Fibroblast of gingiva (primary cell): ENCODE measurements at regions not wholly inside any gene's neighbourhood (a gene's known extent, or its start where the extent isn't known, plus 50 kb on each side); places are given as distances from the start of the nearest gene placed in this dataset.

Experiments used
- DNase-seq: peaks from one replicate; pipeline ENCODE4 v3.0.0-alpha.2; 2011; ENCODE audit warnings: low read depth

DNA sequence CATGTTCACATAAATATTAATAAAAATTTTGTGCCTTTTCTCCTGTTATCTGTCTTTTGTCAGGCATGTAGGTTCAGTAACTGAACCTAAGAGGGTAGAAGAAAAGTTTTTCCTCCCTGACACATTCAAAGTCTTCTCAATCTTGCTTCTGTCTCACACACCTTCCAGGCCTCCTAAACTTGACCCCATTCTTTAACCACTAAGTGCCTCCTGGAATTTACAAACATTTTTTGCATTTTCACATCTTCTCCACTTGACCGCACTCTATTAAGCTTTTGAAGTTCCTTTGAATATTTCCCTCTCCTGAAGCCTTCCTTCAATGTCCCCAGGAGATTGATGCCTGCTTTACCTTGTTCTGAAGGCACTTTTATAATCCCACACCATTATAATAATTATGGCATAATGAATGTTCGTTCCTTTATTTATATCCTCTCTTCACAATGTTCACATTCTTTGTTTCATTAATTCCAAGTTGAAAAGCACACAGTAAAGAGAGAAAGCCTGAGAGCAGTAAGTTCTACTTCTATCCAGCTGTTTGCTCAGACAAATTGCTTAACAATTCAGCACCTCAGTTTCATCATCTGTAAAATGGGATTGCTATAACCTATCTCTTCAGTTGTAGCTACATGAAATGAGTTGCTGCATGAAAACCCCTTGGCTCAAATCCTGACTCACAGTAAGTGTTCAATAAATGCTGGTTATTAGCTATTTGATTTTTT lies 184.8 kb upstream of the KLHL29 start:
- no peak for DNase-seq

GRCh38 chr2:23200787-23201114 lies 184.2 kb upstream of the KLHL29 start:
- no peak for DNase-seq

- no peak for DNase-seq
These were observed 181.6 kb upstream of the KLHL29 start for GRCh38 chr2:23203383-23203782.

DNA sequence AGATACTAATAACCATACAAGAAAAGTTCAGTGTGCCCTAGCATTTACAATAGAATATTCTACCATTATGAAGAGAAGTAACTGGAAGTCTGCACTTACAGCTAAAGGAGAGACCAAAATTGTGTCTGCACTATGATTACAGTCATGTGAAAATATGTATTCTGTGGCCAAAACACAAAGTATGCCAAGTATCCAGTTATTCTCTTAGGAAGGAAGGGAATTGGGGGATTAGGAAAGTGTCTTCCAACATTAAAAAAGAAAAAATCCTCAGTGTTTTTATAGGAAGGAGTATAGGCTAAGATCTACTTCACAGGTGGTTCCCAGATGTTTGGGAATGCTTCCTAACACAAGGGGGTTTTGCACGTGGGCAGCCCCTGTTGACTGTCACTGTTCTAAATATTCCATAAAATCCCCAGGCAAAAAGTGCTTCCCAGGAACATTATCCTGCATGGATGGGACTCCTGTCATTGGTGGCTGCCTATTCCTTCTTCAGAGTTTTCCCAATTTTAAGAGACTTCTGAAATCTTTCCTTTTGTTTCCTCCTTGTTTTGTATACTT lies 180.2 kb upstream of the KLHL29 start:
- DNase-seq = no peak

DNA sequence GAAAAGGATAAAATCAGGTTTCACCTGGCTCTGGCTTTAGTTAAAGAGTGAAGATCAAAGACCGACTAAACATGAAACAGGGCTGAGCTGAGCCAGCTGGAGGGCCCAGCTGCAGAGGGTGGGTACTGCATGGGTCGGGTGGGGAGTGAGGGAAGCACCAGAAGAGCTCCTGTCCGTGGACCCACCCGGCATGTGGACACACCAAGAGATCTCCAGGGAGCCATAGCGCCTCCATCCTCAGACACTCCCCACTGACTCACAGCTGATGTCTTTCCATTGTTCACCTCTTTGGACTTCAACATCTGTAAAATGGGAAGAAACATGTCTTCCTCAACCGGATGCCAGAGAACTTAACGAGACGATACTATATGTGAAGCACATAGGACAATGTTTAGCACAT lies 178.3 kb upstream of the KLHL29 start:
- no peak for DNase-seq

GRCh38 chr2:23207871-23208270 lies 177.1 kb upstream of the KLHL29 start:
- no peak for DNase-seq

DNA sequence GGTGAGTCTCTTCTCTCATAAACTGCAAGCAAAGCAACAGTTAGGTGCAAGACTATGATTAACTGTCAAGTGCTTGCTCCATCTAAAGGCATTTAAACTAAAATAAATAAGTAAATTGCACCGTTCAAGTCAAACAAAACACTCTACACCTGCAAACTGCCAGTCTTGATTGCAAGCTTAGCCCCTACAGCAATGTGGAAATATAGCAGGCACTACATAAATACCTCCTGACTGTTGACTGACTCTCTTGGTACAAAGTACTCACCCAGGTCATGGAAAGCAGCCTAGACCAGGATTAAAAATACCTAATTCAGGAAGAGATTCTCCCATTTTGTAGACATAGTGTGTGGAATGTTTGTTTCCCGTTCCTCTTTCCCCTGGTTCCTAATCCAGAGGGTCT lies 176.6 kb upstream of the KLHL29 start:
- no peak for DNase-seq

- DNase-seq = no peak
These were observed 175.9 kb upstream of the KLHL29 start for GRCh38 chr2:23209059-23209458.

DNA sequence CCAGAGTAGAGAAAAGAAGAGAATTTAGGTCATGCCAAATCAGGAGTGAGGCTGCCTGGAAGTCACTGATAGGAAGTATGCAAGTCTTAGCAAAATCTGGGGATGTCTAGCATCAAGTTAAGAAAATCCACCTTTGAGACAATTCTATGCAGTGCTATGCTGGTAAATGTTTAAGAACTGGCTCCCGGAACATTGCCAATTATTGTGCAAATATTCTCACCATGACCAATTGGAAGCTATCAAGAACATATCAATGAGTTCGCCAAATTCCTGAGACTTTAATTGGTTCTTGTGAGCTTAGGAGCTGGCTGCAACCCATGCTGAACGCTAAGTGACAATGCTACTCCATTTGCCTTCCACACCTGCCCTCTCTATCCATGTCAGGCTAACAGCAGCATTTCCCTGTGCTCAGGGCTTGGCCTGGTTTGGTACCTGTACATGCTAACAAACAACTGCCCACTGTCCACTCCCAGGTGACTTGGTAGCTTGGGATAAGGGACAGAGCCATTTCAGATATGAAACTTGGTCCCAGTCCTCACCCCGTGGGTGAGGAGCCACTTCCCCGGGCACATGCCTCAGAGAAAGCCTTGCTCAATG lies 172.9 kb upstream of the KLHL29 start:
- no peak for DNase-seq

GRCh38 chr2:23213196-23213595 lies 171.8 kb upstream of the KLHL29 start:
- DNase-seq = no peak

DNA sequence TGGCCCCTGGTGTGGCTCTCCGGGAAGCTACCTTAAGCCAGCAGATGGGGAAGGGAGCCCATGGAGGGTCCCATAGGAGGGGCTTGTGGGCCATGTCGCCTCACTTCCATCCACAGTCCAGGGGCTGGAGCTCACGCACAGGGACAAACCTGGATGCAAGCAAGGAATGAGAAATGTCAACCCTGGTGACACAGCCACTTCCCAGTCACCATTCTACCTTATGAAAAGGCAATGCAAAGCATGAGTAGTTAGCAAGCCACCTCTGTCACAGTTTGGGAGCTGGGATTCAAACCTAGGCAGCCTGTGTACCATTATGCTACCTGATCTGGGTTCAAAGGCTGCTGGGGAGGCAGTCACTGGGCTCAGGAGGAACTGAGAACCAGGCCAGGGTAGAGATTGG lies 170.0 kb upstream of the KLHL29 start:
- DNase-seq = no peak

DNA sequence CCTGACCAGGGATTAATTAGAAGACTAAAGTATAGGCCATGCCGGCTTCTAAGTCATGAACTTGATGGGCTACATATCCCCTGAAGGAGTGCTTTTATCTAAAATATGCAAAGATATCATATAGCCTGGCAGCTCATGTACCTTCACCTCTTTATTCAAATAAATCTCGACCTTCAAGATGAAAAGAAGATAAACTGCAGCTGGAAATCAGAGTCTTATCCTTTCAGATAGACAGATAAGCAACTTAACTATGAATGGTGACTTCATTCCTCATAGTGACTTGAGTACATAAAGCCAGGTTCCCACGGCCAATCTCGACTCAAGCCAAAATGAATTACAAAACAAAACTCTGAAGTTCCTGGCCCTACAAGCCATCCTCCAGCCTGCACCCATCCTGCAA lies 165.3 kb upstream of the KLHL29 start:
- DNase-seq = no peak

DNA sequence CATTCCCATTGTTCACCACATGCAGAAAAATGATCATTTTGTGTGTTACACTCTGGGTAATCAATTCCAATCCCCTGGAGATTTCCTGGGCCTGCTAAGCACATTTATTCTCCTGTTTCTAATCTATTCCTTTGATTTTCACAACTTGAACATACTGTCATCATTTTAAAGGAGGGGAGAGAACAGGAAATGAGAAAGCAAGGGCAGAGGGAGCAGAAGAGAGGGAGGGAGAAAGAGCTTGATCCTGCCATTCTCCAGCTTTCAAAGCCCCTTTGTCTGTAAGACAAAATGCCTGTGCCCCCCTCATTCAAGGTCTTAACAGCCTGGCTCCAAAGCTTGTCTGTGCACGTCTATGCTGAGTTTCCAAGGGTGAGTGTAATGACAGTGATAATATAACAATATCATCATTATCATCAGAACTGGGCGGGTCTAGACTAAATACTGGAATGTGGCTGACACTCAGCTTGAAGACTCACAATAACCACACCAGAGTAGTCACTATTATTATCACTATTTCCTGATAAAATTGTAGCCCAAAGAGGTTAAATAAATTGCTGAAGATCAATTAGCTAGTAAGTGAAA lies 164.4 kb upstream of the KLHL29 start:
- no peak for DNase-seq

DNA sequence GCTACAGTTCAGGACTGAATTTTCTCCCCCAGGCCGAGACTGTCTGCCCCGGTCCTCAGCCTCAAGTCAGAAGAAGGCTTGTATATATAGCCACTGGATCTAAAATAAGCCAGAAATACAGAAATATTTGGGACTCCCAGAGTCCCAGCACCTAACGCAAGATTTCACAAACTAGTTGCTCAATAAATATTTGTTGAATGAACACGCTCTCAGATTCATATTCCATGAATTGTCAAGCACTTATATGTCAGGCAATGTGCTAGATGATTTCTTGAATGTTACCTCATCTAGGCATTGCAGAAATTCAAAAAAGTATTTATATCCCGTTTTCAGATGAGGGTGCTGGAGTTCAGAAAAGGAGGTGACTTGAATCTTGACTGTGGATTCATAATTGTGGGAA lies 163.7 kb upstream of the KLHL29 start:
- DNase-seq = no peak

DNA sequence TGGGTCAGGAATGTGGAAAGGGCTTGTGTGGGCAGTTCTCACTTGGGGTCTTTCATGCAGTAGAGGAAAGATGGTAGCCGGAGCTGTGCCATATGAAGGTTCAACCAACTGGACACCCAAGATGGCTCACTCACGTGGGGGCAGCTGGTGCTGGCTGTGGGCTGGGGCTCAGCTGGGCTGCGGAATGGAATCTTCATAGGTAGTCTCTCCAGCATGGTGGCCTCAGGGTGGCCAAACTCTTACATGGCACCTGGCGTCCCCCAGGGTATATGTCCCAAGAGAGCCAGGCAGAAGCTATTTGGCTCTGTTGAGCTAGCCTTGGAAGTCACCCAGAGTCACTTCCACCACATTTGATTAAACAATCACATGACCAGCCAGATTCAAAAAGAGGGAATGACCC lies 163.1 kb upstream of the KLHL29 start:
- no peak for DNase-seq

DNA sequence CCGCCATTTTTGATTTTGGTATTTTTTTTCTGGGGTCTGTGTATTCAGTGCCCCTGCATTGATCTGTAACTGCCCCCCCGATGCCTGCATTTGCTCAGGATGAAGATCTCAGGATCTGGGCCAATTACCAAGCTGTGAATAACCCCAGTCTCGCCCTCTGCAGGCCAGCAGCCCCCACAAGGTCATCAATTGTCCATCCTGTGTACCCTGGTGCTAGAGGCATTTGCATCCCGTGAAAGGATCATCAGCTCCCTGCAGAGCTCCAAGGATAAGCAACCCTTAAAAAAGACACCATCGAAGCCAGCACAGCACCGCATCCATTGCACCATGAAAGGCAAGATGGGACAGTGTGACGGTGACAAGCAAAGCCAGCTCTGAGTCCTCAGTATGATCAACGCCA lies 154.1 kb upstream of the KLHL29 start:
- DNase-seq = no peak

DNA sequence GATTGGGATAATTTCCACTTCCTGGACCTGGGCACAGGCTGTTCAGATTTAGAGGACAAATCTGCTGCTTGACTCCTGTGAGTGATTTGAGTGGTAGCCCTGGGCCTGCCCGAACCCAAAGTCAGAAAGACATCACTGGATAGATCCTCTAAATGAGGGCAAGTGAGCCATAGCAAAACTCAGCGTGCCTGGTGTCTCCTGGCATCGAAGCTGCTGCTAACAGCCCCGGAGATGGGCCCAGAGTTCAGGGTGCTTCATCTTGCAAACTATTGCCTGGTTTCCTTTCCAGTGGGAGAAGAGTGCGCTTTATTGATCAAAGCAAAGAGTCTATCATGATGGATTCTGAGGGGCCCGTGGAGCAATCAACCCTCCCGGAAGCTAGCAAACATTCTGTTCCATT lies 153.1 kb upstream of the KLHL29 start:
- DNase-seq = no peak

DNA sequence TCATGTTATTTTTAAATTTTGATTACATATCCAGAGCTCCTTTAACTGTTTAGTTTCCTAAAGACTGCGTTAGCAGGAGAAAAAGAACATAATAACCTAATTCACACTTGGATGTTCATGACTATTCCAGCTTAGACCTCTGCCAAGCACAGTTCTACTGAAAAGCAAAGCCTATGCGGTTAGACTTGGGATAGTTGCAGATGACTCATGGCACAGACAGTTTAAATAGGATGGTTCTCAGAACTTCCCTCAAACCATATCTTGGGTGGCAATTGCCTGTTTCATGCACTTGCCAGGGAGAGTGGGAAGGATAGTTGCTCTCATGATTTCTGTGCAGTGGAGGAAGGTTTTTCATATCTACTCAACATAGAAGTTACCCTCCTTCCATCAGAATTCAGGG lies 149.7 kb upstream of the KLHL29 start:
- DNase-seq = no peak

DNA sequence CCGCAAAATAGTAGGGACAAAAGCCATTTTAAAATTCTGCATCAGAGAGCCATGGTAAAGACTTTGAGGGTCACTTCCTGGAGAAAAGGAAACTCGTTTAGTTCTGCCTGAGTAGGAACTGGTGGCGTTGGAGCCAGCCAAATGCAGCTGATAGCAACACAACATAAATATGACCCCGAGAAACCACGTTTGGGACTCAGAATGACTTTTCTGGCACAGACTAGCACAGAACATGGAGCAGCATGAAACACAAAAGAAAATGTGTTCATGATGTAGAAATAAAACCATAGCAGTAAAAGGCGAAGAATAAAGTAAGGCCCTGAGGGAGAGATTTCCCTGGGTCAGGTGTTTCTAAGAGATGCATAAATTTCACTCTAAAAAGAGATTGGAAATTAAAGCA lies 149.2 kb upstream of the KLHL29 start:
- no peak for DNase-seq

- DNase-seq = no peak
These were observed 147.8 kb upstream of the KLHL29 start for GRCh38 chr2:23237147-23237546.

DNA sequence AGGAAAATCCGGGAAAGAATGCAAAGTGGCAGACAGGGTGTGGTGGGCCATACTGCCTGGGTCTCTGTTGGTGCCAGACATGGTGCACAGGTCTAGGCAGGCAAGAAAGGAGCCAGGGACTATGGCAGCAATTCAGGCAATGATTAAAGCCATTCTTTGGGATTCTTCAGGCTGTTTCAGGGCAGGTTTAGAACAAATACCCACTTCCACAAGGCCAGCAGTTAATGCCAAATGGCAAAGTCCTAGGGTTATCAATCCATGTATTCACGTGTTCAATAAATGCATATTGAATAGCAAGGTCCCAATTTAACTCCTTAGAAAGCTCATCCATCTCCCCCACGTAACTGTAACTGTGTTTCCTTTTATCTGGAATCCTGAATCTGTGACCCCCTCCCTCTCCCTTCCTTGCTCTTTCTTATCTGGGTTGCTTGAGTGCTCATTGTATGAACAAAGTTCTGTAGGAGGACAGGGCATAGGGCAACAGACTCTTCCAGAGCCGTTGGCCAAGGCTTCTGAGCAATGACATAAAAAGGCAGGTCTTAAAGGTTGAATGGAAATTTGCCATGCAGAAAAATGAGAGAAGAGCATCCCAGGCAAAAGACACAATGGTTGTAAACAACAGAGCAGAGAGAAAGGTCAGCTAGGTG lies 146.8 kb upstream of the KLHL29 start:
- no peak for DNase-seq

DNA sequence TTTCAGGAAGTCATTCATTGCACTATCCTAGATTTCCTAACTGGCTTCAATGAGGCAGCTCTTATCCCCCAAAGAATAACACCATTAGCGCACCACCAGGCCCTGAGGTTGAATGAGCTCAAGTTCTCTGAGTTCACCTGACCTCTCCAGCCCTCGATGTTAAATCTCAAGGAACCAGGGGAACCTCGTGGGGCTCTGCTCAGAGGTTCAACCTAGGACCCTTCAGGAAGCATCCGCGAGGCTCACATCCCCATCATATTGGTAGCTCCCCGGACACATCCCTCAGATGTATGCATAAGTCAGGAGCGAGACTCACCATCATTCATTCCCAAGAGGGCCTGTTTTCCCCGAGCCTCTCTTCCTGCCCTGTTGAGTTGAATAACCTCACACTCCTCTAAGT lies 145.6 kb upstream of the KLHL29 start:
- no peak for DNase-seq

GRCh38 chr2:23241121-23241520 lies 143.9 kb upstream of the KLHL29 start:
- DNase-seq = no peak
